Activated CD8-positive, alpha-beta memory T cell treated with anti-CD3 and anti-CD28 coated beads, Interleukin-2, amount 50 U/mL, for 24 hours (primary cell): ENCODE measurements at regions not wholly inside any gene's neighbourhood (a gene's known extent, or its start where the extent isn't known, plus 50 kb on each side); places are given as distances from the start of the nearest gene placed in this dataset.

ENCODE experiments used
- DNase-seq: peaks from one replicate; pipeline ENCODE4 v3.0.0-alpha.2; 2020; ENCODE audit errors: extremely low read depth

DNA sequence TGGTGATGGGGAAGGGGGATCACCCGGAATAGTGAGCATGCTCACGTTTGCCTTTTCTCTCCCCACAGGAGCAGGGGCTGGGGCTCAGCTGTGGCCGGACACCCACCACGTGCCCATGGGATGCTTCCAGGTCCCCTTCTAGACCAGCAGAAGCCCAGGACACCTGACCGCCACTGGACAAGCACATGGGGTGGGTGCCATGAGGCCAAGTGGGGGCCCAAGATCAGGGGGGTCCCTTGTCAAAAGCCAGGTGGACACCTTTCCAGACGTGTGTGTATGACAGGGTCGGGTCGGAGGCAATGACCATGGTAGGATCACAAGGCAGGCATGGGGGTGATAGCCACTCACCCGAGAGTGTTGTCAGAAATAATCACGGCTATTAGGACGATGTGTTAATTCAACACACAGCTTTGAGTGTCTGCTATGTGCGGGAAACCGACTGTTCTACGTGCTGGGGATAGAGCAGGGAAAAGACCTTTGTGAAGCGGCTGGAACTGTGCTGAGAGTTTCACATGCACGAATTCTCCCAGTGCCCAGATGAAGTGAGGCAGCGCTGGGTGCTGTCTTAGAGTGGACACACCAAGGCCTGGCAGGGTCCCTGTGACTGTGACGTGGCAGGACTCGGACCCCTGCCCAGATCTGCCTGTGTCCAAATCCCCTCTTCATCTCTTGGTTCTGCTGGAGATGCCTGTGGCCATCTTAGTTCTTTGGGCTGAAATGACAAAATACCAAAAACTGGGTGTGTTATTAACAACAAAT, 244.7 kb downstream of the NDUFA10 start:
- no peak for DNase-seq

DNA sequence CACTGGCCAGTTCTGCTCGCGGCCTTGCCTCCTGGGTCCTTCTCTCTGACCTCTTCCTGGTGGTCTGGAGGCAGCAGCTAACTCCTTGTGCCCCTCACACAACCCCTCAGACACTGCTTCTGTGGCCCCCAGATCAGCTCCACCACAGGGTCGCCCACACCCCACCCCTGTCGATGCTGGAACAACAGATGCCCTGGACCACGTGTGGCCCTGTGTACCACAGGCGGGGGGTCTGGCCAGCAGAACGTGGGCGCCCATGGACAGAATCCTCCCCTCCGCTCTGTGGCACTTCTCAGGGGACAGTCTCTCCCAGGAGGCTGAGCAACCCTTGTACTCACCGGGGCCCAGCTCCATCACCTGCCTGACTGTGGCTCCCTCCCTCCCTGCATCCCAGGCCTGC, 245.6 kb downstream of the NDUFA10 start:
- DNase-seq = no peak

DNA sequence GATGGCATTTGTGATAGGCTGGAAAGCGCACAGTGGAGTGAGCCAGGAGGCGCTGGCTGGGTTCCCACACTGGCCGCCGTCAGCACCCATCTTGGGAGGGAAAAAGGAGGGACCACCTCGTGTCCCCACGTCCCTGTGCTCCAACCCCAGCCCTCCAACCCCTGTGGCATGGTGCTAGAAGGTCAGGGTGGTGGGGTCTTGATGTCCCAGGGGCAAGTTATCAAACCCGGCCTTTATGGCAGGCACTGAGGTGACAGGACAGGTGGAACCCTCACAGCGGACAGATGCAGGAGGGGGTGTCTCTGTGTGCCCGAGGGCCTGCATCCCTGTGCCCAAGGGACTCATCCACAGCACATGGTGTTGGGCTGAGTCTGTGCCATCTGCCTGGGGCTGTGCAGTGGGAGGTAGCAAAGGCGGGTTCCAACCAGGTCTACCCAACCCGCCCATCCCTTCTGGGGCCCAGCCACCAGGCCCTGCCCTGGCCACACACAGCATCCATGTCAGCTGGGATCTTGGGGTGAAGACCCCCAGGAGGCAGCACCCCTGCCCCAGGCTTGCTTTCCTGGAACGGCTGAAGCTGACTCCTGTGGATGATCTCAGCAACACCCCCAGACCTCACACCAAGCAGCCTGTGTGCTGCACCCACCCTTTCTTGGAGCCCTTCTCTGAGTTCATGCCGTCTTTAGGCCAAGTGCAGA, 246.1 kb downstream of the NDUFA10 start:
- no peak for DNase-seq

DNA sequence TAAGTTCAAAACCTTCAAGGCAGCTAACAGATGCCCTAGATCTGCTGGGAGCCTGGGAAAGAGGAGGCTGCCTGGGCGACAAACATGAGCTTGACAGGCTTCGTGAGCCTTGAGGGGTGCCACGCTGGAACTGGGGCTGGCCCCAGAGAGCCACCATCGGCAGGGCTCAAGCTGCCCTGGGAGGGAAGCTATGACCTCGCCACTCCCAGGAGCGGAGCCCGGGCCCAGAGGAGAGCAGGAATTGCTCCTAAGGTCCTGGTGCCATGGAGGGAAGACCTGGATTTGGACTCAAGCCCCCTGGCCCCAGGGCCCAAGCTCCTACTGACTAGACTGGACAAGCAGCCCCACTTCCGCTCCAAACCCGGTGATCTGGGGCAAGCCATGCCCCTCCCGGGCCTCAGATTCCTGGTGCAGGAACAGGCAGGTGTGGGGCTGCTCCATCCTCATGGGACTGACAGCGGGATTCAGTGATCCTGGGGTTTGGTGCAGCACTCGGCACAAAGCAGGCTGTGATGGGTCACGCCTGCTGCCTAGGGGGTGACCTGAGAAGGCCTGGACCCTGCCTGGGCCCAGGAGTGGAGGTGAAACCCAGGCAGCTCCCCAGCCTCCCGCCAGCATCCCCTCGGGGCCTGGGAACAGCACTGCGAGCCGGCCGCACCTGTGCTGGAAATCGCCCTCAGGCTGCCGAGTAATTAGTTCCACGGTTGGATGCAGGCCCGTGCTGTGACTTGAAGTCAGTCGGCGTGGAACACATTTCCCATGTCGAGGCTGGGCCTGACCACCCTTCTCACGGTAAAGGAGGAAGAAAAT, 246.9 kb downstream of the NDUFA10 start:
- DNase-seq = no peak

DNA sequence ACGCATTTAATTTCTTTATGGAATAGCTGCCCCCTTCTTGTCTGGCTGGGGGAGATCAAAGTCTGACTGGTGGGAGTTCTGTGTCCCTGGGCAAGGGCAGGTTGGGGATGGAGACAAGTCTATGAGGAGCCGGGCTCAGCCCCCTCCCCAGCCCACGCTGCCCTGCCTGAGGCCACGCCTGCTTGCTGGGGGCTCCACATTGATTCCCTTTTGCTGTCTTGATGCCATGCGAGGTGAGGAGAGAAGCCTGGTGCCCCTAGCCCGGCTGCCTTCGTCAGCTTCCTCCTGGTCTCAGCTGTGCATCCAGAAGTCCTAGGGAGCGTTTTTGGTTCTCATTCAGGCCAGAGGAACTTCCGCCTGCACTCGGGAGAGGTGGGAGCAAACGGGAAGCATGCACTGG, 247.9 kb downstream of the NDUFA10 start:
- DNase-seq = no peak

DNA sequence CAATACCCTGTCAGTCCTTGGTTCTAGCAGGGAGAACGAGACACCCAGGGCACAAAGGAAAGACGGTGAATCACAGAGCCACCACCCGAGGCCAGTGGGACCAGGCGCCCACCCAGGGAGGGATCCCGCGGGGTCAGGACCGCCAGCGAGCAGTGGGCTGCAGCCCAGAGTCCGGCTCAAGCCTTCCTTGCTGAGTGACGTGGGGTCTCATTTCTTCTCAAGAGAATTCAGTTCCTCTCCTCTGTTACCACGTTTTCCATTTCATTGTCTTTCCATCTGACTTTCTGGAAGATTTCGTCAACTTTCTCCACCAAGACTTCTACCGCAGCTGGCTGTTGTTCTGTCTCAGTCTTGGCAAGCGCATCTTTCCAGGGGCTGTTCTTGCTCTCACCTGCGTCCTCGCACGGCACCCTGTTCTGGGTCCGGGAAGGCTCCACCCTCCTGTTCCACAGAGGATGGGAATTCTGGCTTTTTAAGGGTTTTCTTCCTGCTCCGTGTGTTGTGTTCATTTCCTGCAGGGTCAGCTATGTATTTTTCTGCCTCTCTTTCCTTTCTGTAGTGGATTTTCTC, 248.6 kb downstream of the NDUFA10 start:
- no peak for DNase-seq

DNA sequence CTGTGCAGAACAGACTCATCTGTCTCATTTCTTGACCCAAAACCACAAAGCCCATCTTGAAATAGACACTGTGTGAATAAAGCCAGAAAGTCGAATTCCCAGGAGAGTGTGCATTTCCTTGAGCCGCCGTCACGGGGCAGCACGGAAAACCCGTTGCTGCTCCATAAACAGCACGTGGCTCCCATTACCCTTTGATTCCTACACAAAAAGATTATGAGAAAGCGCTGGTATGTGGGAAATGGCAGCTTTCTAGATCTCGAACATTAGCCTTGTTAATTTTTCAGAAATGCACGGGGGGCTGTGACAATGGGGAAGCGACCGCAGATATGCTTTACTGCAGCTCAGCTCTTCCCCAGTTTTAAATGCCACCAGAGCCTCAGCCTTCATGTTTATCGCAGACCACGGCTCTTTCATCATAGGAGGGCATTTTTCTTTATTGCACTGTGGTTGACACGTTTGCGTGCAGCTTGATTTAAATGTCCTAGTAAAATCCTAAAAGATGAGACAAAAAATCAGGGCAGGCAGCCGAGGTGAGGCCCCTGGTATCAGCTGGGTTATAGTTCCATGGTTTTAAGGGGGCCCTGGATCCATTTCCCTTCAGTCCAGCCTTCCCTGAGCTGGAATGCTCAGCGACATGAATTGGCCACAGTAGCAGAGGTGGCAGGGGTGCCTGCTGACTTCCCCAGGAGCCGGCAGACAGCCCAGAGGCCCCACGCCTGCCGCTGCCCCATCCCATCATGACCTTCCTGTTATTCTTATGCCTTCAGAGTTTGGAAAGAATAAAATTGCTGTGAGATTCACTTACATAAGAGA, 249.3 kb downstream of the NDUFA10 start:
- DNase-seq = no peak

DNA sequence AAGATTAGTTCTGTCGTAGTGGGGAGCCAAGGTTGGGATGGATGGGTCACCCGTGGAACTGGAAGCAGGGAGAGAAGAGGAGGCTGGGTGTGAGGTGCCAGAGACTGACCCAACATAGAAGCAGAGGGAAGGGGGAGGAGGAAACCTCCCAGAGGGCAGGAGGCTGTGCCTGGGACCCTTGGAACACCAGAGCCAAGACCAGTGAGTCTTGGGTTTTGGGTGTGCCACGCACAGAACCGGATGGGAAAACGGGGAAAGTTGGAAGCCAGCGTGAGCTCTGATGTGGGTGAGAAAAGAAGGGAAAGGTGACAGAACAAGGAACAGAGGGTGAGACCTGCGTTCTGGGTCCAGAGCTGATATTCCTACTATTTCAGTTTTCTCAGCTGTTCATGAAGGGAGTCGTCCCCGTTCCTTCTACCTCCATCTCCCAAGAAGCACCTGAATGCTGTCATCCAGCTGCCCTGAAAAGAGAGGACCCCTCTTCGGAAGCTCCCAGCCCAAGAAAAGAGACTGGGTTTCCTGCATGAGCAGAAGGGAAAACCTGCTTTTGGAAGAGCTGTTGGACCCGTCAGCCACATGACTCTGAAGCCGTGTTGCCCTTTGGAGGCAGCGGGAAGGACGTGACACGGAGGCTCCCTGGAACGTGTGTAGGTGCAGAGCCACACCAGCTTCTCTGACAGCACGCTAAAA, 250.1 kb downstream of the NDUFA10 start:
- no peak for DNase-seq

DNA sequence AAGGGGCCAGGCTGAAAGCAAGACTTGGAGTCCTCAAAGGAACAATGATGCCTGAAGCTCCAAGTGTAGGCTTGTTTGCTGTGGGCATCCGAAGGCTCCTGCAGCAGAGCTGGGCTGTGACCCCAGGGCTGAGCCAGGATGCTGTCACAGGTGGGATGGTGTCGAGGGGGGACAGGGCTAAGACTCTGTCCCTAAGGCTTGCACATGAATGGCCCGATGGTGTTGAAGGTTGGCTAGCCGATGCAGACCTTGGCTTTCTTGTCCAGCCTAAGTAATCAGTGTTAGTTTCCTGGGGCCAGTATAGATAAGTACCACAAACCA, 251.0 kb downstream of the NDUFA10 start:
- no peak for DNase-seq

DNA sequence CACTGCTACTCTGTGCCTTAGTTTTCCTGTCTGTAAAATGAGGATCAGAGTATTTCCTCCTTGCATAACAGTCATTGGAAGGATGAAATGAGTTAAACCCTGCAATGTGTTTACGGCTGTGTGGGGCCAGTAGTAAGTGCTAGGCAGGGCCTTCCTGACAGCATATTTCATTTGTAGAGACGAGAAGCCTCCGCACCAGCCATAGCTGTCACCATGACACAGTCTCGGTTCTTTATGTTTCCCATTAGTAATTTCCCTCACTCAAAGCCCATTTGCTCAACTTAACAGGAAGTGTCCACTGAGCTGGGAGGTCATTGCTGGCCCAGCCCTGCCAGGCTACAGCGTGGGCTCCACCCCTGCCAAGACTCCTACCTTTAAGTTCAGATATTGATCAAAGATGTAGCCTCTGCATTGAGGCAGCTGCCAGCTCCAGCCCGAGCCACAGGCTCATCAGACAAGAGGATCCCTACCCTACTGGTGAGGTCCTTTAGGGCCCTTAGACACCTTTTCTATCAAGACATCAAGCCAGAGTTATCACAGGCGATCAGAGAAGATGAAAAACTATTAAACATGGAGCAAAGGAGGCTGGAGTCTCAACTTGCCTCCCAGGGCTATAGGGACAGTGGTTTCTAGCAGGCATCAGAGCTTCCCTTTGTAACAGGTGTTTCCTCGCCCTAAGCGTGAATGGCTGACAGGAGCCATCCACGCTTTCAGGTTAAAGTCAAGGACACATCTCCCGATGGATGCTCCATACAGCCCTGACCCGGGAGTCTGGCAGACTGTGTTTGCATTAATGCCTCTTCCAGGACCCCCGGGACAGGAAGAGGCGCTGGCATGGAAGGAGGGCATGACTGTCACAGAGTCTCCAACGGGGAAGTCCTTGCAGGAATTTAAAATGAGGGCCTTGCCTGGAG, 251.7 kb downstream of the NDUFA10 start:
- DNase-seq = no peak

DNA sequence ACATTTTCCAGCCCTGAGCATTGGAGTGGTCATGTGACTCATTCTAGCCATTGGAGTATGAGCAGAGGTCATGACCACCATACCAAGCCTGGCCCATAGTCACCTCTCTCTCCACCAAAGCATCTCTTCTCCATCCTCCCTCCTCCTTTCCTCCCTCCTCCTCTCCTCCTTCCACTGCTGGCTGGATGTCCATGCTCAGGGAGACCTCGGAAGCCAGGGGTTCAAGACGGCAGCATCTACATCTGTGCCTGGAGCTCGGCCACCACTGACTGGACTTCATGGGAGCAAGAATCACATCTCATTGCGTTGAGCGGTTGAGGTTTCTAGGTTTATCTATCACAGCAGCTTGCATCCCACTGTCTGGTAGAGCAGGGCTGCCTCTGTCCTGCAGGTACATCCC, 252.4 kb downstream of the NDUFA10 start:
- DNase-seq = no peak

DNA sequence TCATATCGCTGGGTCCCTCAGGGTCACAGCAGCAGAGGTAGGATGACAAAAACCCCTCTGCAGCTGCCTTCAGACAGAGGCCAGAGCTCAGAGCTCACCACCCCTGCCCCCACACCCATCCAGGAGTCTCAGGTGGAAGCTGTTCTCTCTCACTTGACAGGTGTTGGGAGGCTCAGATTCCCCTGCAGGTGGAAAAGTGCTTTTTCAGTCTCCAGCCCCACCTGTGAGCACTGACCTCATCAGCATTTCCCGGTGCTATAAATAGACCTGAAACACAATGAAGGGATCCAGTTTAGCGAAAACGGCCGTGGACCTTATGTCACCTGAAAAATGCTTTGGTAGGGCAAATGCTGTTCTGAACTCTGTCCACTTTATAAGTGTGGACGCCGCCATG, 254.9 kb downstream of the NDUFA10 start:
- no peak for DNase-seq

DNA sequence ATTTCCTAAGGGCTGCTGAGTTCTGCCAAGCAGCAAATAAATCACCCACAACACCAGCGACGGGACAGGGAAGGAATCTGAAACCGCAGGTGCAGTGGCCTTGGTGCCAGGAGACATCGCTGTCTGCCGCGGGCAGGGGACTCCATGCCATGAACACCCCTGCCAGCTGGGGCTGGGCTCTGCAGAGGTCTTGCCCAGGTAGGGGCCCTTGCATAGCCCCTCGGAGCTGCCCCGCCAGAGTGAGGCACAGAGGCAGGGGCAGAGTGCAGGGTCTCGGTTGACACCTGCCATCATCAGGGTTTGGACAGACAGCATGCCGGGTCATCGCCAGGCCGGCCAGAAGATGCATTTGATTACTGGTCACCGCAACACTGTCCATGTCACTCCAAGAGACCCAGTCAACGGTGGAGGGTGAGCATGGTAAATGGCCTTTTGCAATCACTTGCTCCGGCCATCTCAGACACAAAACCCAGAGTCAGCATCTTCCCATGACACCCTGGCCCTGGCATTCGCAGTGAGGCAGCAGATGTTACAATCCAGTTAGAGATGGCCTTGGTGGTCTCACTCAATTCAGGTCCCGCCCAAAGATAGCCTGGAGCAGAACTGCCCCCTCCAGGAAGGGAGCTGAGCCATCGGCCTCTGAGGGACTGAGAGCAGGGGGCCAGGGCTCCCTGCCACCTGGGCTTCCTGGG, 255.4 kb downstream of the NDUFA10 start:
- DNase-seq = no peak

DNA sequence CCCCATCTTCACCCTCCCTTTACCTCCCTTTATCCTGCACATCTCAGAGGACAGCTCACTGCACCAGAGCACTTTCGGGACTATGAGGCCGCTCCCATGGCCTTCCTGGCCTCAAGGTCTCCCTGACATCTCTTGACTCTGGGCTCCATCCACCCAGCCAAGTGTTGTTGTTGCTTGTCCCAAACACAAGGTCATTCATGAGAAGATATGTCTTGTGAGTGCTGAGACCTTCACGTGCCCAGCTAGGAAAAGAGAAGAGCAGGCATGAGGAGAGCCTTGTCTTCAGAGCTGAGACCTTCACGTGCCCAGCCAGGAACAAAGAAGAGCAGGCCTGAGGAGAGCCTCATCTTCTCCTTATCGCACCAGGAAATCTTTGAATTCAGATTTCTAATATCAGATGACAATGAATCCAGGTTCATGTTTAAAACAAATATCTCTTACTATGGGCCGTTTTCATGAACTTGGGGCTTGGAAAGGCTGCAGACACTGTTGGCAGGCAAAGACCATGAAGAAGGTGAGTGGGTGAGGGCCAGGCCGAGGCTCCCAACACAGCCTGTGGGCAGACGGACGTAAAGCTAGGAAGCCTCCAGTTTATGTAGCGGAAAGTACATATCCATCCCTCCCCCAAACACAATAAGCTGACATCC, 256.1 kb downstream of the NDUFA10 start:
- DNase-seq = no peak

DNA sequence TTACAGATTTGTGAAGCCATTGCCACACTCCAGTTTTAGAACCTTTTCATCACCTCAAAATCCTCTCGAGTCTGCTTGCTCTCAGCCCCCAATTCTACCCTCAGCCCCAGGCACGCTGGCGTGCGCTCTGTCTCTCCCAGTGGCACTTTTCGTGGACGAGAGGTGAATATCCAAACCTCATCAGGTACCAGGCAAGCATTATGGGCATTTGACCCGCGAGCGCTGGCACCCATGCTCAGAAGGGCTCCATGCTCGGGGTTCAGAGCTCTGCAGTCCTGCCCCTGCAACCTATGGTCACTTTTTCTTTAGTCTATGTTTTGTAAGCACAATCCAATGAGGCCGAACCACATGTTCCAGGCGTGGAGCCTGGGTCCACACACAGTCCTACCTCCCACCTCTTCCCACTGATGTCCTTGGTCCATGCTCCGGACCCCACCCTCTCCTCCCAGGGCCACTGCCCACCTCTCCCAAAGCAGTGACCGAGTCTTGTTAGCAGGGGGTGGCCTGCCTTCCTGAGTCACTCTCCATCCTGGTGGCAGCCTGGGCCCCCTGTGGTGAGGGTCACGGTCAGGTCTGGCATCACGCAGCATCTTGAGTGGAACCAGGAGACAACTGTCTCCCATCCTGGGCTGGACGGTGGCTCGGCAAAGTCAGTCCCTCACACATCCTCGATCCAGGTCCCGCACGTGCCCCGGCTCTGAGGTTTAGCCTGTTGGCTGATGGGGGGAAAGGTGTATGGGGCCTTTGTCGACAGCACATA, 256.9 kb downstream of the NDUFA10 start:
- no peak for DNase-seq

DNA sequence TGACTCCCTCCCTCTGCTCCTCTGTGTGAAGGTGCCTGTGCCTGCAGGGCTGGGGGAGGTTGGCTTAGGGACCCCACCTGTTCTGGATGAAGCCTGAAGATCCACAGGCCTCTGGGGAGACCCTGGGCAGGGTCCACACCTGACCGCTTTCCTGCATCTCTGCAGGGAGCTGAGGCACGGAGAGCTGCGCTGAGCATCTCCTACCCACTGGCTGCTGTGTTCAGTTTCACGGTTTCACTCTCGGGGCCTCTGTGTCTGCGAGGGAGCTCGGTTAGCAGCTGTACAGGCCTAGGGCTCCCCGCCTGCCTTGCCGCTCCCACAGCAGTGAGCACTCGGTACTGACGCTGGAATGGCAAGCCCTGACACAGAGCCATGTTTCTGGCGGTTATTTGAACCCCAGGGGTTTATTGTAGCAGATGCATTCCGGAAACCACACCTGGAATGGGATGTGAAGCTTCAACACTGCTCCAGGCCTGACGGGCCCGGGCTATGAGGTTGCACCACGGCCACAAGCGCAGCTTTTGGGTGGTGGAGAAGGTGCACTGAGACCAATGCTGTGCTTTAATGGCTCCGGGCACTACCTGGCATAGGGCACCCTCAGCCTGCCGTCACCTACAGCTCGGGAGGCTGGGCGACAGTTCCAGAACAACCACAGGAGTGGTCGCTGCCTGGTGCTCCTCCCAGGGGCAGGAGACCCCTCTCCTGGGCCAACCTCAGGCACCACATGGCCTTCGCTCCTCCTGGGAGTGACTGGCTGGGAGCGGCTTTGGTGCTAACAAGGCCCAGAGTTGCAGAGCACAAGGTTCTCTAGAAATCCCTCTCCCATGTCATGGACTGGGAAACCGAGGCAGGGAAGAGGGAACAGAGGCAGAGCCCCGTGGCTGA, 257.9 kb downstream of the NDUFA10 start:
- no peak for DNase-seq

DNA sequence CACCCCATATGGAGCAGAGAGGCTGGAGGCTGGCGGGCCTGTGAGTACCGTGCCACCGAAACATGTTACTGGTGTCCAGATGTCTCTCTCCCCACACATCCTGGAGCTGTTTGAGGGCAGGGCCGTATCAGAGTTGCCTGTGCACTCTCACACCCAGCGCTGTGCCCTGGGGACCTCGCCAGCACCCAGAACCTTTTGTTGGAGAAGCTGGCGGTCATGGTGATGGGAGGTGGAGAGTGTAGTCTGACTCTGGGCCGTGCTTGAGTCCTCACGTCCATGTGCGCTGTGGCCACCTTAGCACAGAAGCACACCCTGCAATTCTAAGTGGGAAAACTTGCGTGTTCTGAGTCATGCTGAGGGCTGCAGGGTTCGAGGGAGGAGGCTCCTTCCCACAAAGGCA, 259.2 kb downstream of the NDUFA10 start:
- DNase-seq = no peak
